Ovary (tissue), 7 donors: ENCODE measurements at regions not wholly inside any gene's neighbourhood (a gene's known extent, or its start where the extent isn't known, plus 50 kb on each side); places are given as distances from the start of the nearest gene placed in this dataset.

ENCODE experiments used
- DNase-seq, 5 donors: peaks; one replicate each; pipeline ENCODE4 v3.0.0-alpha.2; 2019 to 2020
- H3K27ac ChIP-seq, 2 donors: fragments of 200-600 bp; one replicate each; pipeline versions ENCODE4 v1.5.1 to v1.8.0; 2019 to 2022
- H3K27me3 ChIP-seq: fragments of 200-600 bp; one replicate; pipeline ENCODE4 v1.8.0; 2022
- H3K36me3 ChIP-seq: fragments of 200-600 bp; sonication (generic); one replicate; pipeline ENCODE4 v1.5.1; 2019
- H3K4me1 ChIP-seq: one replicate; pipeline ENCODE4 v1.8.1; 2013; ENCODE audit warnings: mild to moderate bottlenecking, moderate library complexity; ENCODE audit not compliant: insufficient read depth
- H3K4me3 ChIP-seq: fragments of 200-600 bp; sonication (generic); one replicate; pipeline ENCODE4 v1.5.1; 2017
- H3K9me3 ChIP-seq, 2 donors: fragments of 200-600 bp in 1 of 2; sonication (generic) in 1 of 2; one replicate each; pipeline versions ENCODE4 v1.5.1 to v1.8.1; 2013 to 2019; ENCODE audit warnings: mild to moderate bottlenecking in 1 of 2, moderate library complexity in 1 of 2
- CTCF ChIP-seq, 3 donors: fragments of 450-650 bp in 2 of 3; fragments of 200-600 bp in 1 of 3; IDR thresholded peaks; one replicate each; pipeline versions ENCODE4 v1.5.1 to v1.8.0; 2016 to 2022; ENCODE audit warnings: antibody characterized with exemption in 3 of 3, mild to moderate bottlenecking in 1 of 3
- EP300 ChIP-seq: sonication (generic); formaldehyde crosslinking; IDR thresholded peaks from one replicate; pipeline ENCODE4 v1.6.1; 2017; ENCODE audit warnings: antibody characterized with exemption
- POLR2A ChIP-seq: fragments of 450-650 bp; IDR thresholded peaks from one replicate; pipeline ENCODE4 v1.6.1; 2017; ENCODE audit warnings: antibody characterized with exemption, mild to moderate bottlenecking, moderate library complexity
- WGBS, 3 donors: extraction: QIAGEN DNeasy Blood & Tissue Kit in 1 of 3; methylation state at CpG; one replicate each; pipeline versions ENCODE4 v1.1.5 to v1.1.7; 2013 to 2017; 5-methylcytosine and 5-hydroxymethylcytosine counted together
- intact Hi-C, 4 donors: fragments of 100-400 bp; cut with DNase I; formaldehyde crosslinking; loops; one replicate each; pipeline versions ENCODE4 v1.11.0 to v1.15.1; 2022 to 2023
- donor health status: DM: no; HTN: no; CAD: no; lungs with moderate emphysema.
- donor health status: DM: no; HTN: no; CAD: no.
- donor health status: Bipolar disorder and iron deficiency.
- donor health status: DM: no; HTN: no; CAD: no.
- donor health status: DM: yes; HTN: yes; CAD: no.

- intact Hi-C loops: no loop called here
- H3K9me3 ChIP-seq: no peaks in the 10 kb centered on the region
- 74 to 80% (median 77%) methylated on average over 4 of the region's 4 CpGs for WGBS, 3 donors
- H3K4me3 ChIP-seq: no peak overlapping the region
- no peaks in the 10 kb centered on the region for H3K27me3 ChIP-seq
- H3K36me3 ChIP-seq: no peaks in the 10 kb centered on the region
- no peak for TF ChIP-seq EP300
- no peak for TF ChIP-seq POLR2A
- H3K4me1 ChIP-seq: no peaks in the 10 kb centered on the region
- no peak overlapping the region for H3K27ac ChIP-seq
- DNase-seq: no peak
These were observed 350.6 kb downstream of the SAMD5 start for GRCh38 chr6:147859071-147859470.

DNA sequence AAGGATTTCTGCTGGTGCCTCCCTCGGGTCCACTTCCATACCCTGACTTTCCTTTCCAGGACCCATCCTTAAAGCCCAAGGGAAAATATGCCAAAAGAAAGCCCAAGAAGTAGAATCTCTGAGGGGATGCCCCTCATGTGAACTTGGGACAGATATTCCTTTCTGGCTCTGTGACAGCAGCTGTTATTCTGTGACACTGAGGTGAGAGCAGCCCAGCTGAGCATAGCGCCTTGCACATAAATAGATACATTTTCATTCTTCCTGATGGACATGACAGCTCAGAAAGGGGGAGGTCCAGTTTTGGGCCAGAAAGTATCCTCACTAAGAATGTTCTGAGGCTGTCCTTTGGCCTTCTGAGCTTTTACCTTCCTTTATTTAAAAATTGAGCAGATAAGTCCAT is 353.2 kb downstream of the SAMD5 start:
- no peaks in the 10 kb centered on the region for H3K4me1 ChIP-seq
- DNase-seq: no peak
- no peaks in the 10 kb centered on the region for H3K36me3 ChIP-seq
- 86 to 92% (median 89%) methylated on average over 2 of the region's 2 CpGs for WGBS, 3 donors
- no peaks in the 10 kb centered on the region for H3K27me3 ChIP-seq
- H3K27ac ChIP-seq: no peak overlapping the region
- intact Hi-C loops: no loop called here
- H3K9me3 ChIP-seq: no peaks in the 10 kb centered on the region
- no peak for TF ChIP-seq CTCF (IDR thresholded peaks at IDR 0.05)
- no peak for TF ChIP-seq POLR2A
- no peak for TF ChIP-seq EP300
- H3K4me3 ChIP-seq: no peak overlapping the region

DNA sequence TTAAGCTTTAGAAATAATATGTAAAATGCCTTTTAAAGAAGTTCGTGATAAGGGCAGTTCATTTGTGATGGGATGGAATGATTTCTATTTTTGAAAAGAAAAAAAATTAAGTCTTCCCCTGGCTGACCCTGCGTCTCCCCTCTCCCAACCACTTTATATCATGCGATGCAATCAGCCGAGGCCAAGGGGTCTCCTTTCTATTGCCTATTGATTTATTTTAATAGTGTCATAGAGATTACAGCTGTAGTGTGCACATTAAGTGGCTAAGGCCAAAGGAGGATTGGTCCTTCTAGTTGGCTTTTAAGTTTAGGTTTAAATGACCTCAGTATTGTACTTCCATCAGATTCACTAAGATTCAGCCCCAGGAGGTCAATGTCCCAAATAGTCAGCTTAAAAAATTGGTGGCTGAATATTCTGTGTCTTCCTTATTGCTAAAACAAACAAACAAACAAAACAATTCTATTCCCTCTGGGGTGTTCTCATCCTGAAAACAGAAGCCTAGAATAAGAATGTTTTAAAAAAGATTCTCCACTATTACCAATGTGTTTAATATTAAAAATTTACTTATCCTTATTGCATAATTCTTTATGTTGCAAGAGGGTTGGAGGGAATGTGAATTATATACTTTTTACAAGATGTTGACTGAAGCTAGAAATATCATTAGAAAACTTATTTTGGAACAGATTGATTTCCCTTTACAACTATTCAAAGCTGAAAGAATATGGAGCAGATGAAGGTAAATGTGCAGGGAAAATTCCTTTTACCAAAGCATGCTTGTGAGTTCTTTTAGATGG is 359.1 kb downstream of the SAMD5 start:
- Histone ChIP-seq H3K27ac (no peak overlapping the region), H3K27me3 (no peaks in the 10 kb centered on the region), H3K9me3 (no peaks in the 10 kb centered on the region), H3K36me3 (no peaks in the 10 kb centered on the region), H3K4me1 (no peaks in the 10 kb centered on the region), H3K4me3 (no peak overlapping the region)
- DNase-seq: no peak
- 95 to 97% (median 96%) methylated on average over 4 of the region's 4 CpGs for WGBS, 3 donors
- no peak for TF ChIP-seq POLR2A
- TF ChIP-seq CTCF (IDR thresholded peaks at IDR 0.05): no peak
- no peak for TF ChIP-seq EP300
- intact Hi-C loops: no loop called here

- DNase-seq: no peak
These were observed 360.1 kb downstream of the SAMD5 start for GRCh38 chr6:147868427-147869190.

More at GRCh38 chr6:147868427-147869190, 360.1 kb downstream of the SAMD5 start:
- Histone ChIP-seq H3K27me3 (no peaks in the 10 kb centered on the region), H3K4me1 (no peaks in the 10 kb centered on the region), H3K4me3 (no peak overlapping the region), H3K36me3 (no peaks in the 10 kb centered on the region), H3K9me3 (no peaks in the 10 kb centered on the region), H3K27ac (no peak overlapping the region)
- TF ChIP-seq EP300 (no peak), POLR2A (no peak), CTCF (IDR thresholded peaks at IDR 0.05) (no peak)
- intact Hi-C loops: no loop called here
- 1 to 4% (median 3%) methylated on average over 2 of the region's 2 CpGs for WGBS, 3 donors
